ENCODE measurements at regions not wholly inside any gene's neighbourhood (a gene's known extent, or its start where the extent isn't known, plus 50 kb on each side); places are given as distances from the start of the nearest gene placed in this dataset.

DNA sequence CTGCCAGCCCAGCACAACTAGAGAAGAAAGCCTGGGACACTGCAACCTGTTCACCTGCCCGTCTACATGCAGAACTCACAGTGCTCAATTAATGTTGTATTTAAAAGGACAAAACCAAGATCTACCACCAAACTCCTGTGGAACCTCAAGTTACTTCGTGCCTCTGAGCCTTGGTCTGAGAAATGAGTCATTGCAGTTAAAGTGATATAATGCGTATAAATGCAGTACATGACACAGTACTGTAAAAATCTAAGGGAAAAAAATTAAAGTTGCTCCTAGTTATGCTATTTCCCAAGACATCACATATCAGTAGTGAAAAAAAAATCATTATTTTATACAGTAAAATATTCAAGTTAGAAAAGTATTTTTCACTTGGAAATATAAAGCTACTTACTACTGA, 138.9 kb downstream of the ZIC4 start:
- Histone ChIP-seq H3K4me2 (no peak overlapping the region), H3F3A (replicated peaks; ENCODE audit: low read depth) (no peaks in the 10 kb centered on the region), H3K27ac (ENCODE audit: low read depth) (no peak overlapping the region), H3K9me2 (ENCODE audit: insufficient read depth) (no peaks in the 10 kb centered on the region), H2AFZ (no peak overlapping the region), H4K20me1 (replicated peaks; ENCODE audit: insufficient read depth) (no peaks in the 10 kb centered on the region), H3K4me1 (ENCODE audit: insufficient read depth) (no peaks in the 10 kb centered on the region), H3K27me3 (ENCODE audit: insufficient read depth) (no peaks in the 10 kb centered on the region), H3K79me2 (replicated peaks; ENCODE audit: insufficient read depth) (no peaks in the 10 kb centered on the region), H3K4me3 (no peak overlapping the region), H3K36me3 (ENCODE audit: insufficient read depth) (no peaks in the 10 kb centered on the region)
- no peak overlapping the region for H3K4me3 Mint-ChIP-seq
- peaks cover 4% of the 10 kb centered on the region; the same call in 1 of the 3 replicates for H3K9me3 Mint-ChIP-seq
- peaks cover 3% of the 10 kb centered on the region for H3K27me3 Mint-ChIP-seq (ENCODE audit: insufficient read depth, low read depth, poor library complexity)
- no peak for ATAC-seq
- DNase-seq (ENCODE audit: low spot score): no peak
- TF ChIP-seq, protein P1, sequence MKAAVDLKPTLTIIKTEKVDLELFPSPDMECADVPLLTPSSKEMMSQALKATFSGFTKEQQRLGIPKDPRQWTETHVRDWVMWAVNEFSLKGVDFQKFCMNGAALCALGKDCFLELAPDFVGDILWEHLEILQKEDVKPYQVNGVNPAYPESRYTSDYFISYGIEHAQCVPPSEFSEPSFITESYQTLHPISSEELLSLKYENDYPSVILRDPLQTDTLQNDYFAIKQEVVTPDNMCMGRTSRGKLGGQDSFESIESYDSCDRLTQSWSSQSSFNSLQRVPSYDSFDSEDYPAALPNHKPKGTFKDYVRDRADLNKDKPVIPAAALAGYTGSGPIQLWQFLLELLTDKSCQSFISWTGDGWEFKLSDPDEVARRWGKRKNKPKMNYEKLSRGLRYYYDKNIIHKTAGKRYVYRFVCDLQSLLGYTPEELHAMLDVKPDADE (IDR thresholded peaks at IDR 0.05): no peak
- no peak for TF ChIP-seq EZH2phosphoT487 (IDR thresholded peaks at IDR 0.05; ENCODE audit: unreplicated experiment)
- no peak for TF ChIP-seq CREB1 (CRISPR knock-in tag; IDR thresholded peaks at IDR 0.05; ENCODE audit: low read depth)
- TF ChIP-seq EZH2 (IDR thresholded peaks at IDR 0.05; ENCODE audit: low read depth, unreplicated experiment): no peak
- TF ChIP-seq NANOG (IDR thresholded peaks at IDR 0.05; ENCODE audit: borderline replicate concordance): no peak
- no peak for TF ChIP-seq STAT1 (IDR thresholded peaks at IDR 0.05; ENCODE audit: unreplicated experiment)
- TF ChIP-seq ZNF114 (CRISPR knock-in tag; IDR thresholded peaks at IDR 0.05): no peak
- H3K27ac Mint-ChIP-seq: no peak overlapping the region
- no peaks in the 10 kb centered on the region; the same call in 2 of the 3 replicates for H3K36me3 Mint-ChIP-seq (ENCODE audit: low read depth)
- H3K4me1 Mint-ChIP-seq: no peaks in the 10 kb centered on the region

DNA sequence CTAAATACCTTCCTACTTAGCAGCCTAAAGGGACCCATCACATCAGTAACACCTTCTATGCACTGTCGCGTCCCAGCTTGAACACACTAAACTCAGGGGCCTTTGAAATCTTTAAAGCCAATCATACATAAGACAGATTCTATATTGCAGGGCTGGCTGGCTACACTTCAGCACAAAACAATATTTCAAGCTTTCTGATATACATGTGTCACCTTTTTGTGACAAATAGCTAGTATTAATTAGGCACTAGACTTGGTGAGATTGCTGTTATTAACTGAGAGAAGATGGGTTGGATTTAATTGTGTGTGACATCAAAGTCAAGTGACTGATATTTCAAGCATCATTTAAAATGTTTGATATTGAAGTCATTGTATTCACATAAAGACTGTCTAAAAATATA, 148.4 kb downstream of the ZIC4 start:
- Histone ChIP-seq H2AFZ (no peak overlapping the region), H3K27ac (ENCODE audit: low read depth) (no peak overlapping the region), H3K4me2 (no peak overlapping the region), H3K36me3 (ENCODE audit: insufficient read depth) (no peaks in the 10 kb centered on the region), H3K4me3 (no peak overlapping the region), H4K20me1 (replicated peaks; ENCODE audit: insufficient read depth) (no peaks in the 10 kb centered on the region), H3K27me3 (ENCODE audit: insufficient read depth) (no peaks in the 10 kb centered on the region), H3K9me2 (ENCODE audit: insufficient read depth) (no peaks in the 10 kb centered on the region), H3K79me2 (replicated peaks; ENCODE audit: insufficient read depth) (no peaks in the 10 kb centered on the region), H3F3A (replicated peaks; ENCODE audit: low read depth) (no peaks in the 10 kb centered on the region), H3K4me1 (ENCODE audit: insufficient read depth) (no peaks in the 10 kb centered on the region)
- Mint-ChIP-seq H3K9me3 (no peaks in the 10 kb centered on the region), H3K27ac (no peak overlapping the region), H3K4me1 (no peaks in the 10 kb centered on the region), H3K36me3 (ENCODE audit: low read depth) (no peaks in the 10 kb centered on the region), H3K4me3 (no peak overlapping the region), H3K27me3 (ENCODE audit: insufficient read depth, low read depth, poor library complexity) (no peaks in the 10 kb centered on the region)
- DNase-seq (ENCODE audit: low spot score) (no peak), ATAC-seq (no peak)
- TF ChIP-seq STAT1 (IDR thresholded peaks at IDR 0.05; ENCODE audit: unreplicated experiment) (no peak), NANOG (IDR thresholded peaks at IDR 0.05; ENCODE audit: borderline replicate concordance) (no peak), ZNF114 (CRISPR knock-in tag; IDR thresholded peaks at IDR 0.05) (no peak), POLR2AphosphoS5 (IDR thresholded peaks at IDR 0.05; ENCODE audit: low read depth) (no peak), EZH2phosphoT487 (IDR thresholded peaks at IDR 0.05; ENCODE audit: unreplicated experiment) (no peak), CREB1 (CRISPR knock-in tag; IDR thresholded peaks at IDR 0.05; ENCODE audit: low read depth) (no peak)
- TF ChIP-seq, protein P1 (IDR thresholded peaks at IDR 0.05): no peak
- TF ChIP-seq, protein P2, sequence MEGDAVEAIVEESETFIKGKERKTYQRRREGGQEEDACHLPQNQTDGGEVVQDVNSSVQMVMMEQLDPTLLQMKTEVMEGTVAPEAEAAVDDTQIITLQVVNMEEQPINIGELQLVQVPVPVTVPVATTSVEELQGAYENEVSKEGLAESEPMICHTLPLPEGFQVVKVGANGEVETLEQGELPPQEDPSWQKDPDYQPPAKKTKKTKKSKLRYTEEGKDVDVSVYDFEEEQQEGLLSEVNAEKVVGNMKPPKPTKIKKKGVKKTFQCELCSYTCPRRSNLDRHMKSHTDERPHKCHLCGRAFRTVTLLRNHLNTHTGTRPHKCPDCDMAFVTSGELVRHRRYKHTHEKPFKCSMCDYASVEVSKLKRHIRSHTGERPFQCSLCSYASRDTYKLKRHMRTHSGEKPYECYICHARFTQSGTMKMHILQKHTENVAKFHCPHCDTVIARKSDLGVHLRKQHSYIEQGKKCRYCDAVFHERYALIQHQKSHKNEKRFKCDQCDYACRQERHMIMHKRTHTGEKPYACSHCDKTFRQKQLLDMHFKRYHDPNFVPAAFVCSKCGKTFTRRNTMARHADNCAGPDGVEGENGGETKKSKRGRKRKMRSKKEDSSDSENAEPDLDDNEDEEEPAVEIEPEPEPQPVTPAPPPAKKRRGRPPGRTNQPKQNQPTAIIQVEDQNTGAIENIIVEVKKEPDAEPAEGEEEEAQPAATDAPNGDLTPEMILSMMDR (conservative IDR thresholded peaks at IDR 0.05; ENCODE audit: low read depth in 2 of 2): no peak
- TF ChIP-seq, protein P3, sequence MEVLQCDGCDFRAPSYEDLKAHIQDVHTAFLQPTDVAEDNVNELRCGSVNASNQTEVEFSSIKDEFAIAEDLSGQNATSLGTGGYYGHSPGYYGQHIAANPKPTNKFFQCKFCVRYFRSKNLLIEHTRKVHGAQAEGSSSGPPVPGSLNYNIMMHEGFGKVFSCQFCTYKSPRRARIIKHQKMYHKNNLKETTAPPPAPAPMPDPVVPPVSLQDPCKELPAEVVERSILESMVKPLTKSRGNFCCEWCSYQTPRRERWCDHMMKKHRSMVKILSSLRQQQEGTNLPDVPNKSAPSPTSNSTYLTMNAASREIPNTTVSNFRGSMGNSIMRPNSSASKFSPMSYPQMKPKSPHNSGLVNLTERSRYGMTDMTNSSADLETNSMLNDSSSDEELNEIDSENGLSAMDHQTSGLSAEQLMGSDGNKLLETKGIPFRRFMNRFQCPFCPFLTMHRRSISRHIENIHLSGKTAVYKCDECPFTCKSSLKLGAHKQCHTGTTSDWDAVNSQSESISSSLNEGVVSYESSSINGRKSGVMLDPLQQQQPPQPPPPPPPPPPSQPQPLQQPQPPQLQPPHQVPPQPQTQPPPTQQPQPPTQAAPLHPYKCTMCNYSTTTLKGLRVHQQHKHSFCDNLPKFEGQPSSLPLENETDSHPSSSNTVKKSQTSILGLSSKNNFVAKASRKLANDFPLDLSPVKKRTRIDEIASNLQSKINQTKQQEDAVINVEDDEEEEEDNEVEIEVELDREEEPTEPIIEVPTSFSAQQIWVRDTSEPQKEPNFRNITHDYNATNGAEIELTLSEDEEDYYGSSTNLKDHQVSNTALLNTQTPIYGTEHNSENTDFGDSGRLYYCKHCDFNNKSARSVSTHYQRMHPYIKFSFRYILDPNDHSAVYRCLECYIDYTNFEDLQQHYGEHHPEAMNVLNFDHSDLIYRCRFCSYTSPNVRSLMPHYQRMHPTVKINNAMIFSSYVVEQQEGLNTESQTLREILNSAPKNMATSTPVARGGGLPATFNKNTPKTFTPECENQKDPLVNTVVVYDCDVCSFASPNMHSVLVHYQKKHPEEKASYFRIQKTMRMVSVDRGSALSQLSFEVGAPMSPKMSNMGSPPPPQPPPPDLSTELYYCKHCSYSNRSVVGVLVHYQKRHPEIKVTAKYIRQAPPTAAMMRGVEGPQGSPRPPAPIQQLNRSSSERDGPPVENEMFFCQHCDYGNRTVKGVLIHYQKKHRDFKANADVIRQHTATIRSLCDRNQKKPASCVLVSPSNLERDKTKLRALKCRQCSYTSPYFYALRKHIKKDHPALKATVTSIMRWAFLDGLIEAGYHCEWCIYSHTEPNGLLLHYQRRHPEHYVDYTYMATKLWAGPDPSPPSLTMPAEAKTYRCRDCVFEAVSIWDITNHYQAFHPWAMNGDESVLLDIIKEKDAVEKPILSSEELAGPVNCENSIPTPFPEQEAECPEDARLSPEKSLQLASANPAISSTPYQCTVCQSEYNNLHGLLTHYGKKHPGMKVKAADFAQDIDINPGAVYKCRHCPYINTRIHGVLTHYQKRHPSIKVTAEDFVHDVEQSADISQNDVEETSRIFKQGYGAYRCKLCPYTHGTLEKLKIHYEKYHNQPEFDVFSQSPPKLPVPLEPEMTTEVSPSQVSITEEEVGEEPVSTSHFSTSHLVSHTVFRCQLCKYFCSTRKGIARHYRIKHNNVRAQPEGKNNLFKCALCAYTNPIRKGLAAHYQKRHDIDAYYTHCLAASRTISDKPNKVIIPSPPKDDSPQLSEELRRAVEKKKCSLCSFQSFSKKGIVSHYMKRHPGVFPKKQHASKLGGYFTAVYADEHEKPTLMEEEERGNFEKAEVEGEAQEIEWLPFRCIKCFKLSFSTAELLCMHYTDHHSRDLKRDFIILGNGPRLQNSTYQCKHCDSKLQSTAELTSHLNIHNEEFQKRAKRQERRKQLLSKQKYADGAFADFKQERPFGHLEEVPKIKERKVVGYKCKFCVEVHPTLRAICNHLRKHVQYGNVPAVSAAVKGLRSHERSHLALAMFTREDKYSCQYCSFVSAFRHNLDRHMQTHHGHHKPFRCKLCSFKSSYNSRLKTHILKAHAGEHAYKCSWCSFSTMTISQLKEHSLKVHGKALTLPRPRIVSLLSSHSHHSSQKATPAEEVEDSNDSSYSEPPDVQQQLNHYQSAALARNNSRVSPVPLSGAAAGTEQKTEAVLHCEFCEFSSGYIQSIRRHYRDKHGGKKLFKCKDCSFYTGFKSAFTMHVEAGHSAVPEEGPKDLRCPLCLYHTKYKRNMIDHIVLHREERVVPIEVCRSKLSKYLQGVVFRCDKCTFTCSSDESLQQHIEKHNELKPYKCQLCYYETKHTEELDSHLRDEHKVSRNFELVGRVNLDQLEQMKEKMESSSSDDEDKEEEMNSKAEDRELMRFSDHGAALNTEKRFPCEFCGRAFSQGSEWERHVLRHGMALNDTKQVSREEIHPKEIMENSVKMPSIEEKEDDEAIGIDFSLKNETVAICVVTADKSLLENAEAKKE (CRISPR knock-in tag; IDR thresholded peaks at IDR 0.05): no peak
